ENCODE measurements at regions not wholly inside any gene's neighbourhood (a gene's known extent, or its start where the extent isn't known, plus 50 kb on each side); places are given as distances from the start of the nearest gene placed in this dataset.

GRCh38 chrX:137427816-137428215 is 138.1 kb upstream of the ZIC3 start:
- H3K4me1 ChIP-seq, result peaks cover 17% of the 10 kb centered on the region
- intact Hi-C loops (cut with micrococcal nuclease), result no loop called here
- peak overlapping the region; percentile 66 for H3K4me3 ChIP-seq
- peaks cover 81% of the 10 kb centered on the region for H3K27me3 ChIP-seq (ENCODE audit: low read depth)
- no peaks in the 10 kb centered on the region for H3K9me3 ChIP-seq (replicated peaks)
- no peak overlapping the region for H3K27ac ChIP-seq (replicated peaks)
- TF ChIP-seq CTCF (IDR thresholded peaks at IDR 0.05; ENCODE audit: borderline replicate concordance), result no peak
- no peaks in the 10 kb centered on the region for H3K36me3 ChIP-seq
- no peak for DNase-seq

GRCh38 chrX:137427426-137427778 is 138.5 kb upstream of the ZIC3 start:
- Histone ChIP-seq H3K4me3 (peak overlapping the region; percentile 66), H3K4me1 (peaks cover 17% of the 10 kb centered on the region), H3K27ac (replicated peaks) (no peak overlapping the region), H3K27me3 (ENCODE audit: low read depth) (peaks cover 85% of the 10 kb centered on the region), H3K36me3 (no peaks in the 10 kb centered on the region), H3K9me3 (replicated peaks) (no peaks in the 10 kb centered on the region)
- no peak for DNase-seq
- no peak for TF ChIP-seq CTCF (IDR thresholded peaks at IDR 0.05; ENCODE audit: borderline replicate concordance)
- intact Hi-C loops (cut with micrococcal nuclease), result no loop called here

- intact Hi-C loops (cut with micrococcal nuclease), result no loop called here
- peaks cover 17% of the 10 kb centered on the region for H3K4me1 ChIP-seq
- DNase-seq, result no peak
- no peak overlapping the region for H3K27ac ChIP-seq (replicated peaks)
- no peaks in the 10 kb centered on the region for H3K36me3 ChIP-seq
- H3K9me3 ChIP-seq (replicated peaks), result no peaks in the 10 kb centered on the region
- H3K4me3 ChIP-seq, result peak overlapping the region; percentile 66
- no peak for TF ChIP-seq CTCF (IDR thresholded peaks at IDR 0.05; ENCODE audit: borderline replicate concordance)
- peaks cover 91% of the 10 kb centered on the region for H3K27me3 ChIP-seq (ENCODE audit: low read depth)
Observed at GRCh38 chrX:137426695-137427425, 139.1 kb upstream of the ZIC3 start.

- Histone ChIP-seq H3K4me1 (peaks cover 17% of the 10 kb centered on the region), H3K4me3 (no peak overlapping the region), H3K27me3 (ENCODE audit: low read depth) (peaks cover 99% of the 10 kb centered on the region), H3K36me3 (no peaks in the 10 kb centered on the region), H3K27ac (replicated peaks) (no peak overlapping the region), H3K9me3 (replicated peaks) (no peaks in the 10 kb centered on the region)
- no peak for TF ChIP-seq CTCF (IDR thresholded peaks at IDR 0.05; ENCODE audit: borderline replicate concordance)
- intact Hi-C loops (cut with micrococcal nuclease), result no loop called here
- DNase-seq, result no peak
Observed at GRCh38 chrX:137425986-137426385, 139.9 kb upstream of the ZIC3 start.

GRCh38 chrX:137425273-137425902 is 140.5 kb upstream of the ZIC3 start:
- Histone ChIP-seq H3K27me3 (ENCODE audit: low read depth) (peaks cover 100% of the 10 kb centered on the region), H3K4me3 (no peak overlapping the region), H3K9me3 (replicated peaks) (no peaks in the 10 kb centered on the region), H3K27ac (replicated peaks) (no peak overlapping the region), H3K4me1 (peaks cover 17% of the 10 kb centered on the region), H3K36me3 (no peaks in the 10 kb centered on the region)
- no peak for DNase-seq
- intact Hi-C loops (cut with micrococcal nuclease), result no loop called here
- no peak for TF ChIP-seq CTCF (IDR thresholded peaks at IDR 0.05; ENCODE audit: borderline replicate concordance)

Data from left ventricle myocardium inferior (tissue), 1 donor.